ENCODE measurements at regions not wholly inside any gene's neighbourhood (a gene's known extent, or its start where the extent isn't known, plus 50 kb on each side); places are given as distances from the start of the nearest gene placed in this dataset.

DNA sequence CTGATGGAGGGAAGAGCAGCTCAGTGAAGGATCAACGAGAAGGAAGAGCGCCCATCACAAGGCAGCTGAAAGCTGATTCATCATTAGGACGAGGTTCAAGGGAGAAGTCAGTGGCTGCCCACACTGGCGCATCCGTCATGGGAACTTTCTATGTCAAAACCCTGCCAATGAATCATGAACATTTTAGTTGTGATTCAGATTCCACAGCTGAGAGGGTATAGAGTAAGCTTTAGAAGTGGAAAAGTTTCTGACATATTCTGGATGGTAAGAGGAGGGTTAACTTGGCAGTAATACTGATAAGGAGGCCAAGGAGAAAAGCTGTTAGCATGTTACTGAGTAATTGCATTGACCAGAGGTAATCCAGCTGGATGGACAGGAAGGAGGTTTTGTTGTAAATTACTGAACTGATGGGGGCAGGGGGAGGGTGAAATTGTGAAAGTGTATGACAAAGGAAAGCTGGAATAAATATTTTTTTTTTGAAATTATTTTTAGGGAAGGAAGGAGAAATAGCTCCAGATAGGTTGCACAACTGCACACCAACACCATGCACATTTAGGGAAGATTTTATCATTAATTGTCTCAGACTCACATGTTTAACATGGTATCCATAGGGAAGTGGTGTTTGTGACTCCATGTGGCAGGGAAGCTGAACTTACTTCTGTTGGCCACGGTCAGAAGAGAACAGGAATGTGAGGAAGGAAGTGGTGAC lies 78.3 kb upstream of the NRP1 start:
- TF ChIP-seq, protein P1, sequence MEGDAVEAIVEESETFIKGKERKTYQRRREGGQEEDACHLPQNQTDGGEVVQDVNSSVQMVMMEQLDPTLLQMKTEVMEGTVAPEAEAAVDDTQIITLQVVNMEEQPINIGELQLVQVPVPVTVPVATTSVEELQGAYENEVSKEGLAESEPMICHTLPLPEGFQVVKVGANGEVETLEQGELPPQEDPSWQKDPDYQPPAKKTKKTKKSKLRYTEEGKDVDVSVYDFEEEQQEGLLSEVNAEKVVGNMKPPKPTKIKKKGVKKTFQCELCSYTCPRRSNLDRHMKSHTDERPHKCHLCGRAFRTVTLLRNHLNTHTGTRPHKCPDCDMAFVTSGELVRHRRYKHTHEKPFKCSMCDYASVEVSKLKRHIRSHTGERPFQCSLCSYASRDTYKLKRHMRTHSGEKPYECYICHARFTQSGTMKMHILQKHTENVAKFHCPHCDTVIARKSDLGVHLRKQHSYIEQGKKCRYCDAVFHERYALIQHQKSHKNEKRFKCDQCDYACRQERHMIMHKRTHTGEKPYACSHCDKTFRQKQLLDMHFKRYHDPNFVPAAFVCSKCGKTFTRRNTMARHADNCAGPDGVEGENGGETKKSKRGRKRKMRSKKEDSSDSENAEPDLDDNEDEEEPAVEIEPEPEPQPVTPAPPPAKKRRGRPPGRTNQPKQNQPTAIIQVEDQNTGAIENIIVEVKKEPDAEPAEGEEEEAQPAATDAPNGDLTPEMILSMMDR (IDR thresholded peaks at IDR 0.05): no peak
- TF ChIP-seq POLR2A (IDR thresholded peaks at IDR 0.05): no peak
